HG03457 (cell line): ENCODE measurements at regions not wholly inside any gene's neighbourhood (a gene's known extent, or its start where the extent isn't known, plus 50 kb on each side); places are given as distances from the start of the nearest gene placed in this dataset.
"Not testable (repeated sequence)": the region's sequence is repeated elsewhere in the genome, so short reads cannot be mapped to it uniquely, and the experiment has no call there.

Experiments
- ATAC-seq: cut with Tn5 transposase; IDR thresholded peaks from one replicate; pipeline ENCODE4 v1.9.1; 2021; ENCODE audit warnings: moderate number of reproducible peaks; ENCODE audit not compliant: unreplicated experiment

DNA sequence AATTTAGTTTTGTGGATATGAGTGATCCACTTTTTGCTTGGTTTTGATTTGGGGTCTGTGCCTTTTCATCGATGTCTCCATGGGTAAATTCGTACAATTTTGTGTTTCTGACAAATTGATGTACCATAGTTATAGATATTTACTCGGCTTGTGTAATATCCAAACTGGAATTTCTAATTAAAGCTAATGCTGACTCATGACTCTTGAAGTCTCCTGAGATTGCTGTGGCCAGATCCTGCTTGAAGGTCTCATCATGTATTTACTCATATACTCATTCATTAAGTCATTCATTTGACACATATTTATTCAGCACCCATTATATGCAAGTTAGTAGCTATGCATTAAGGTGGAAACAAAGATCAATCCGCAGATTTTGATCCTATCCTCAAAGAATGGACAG, 423.2 kb downstream of the RWDD3 start:
- no peak for ATAC-seq

- ATAC-seq, result no peak
These were observed 425.2 kb downstream of the RWDD3 start for GRCh38 chr1:95659166-95659565.

DNA sequence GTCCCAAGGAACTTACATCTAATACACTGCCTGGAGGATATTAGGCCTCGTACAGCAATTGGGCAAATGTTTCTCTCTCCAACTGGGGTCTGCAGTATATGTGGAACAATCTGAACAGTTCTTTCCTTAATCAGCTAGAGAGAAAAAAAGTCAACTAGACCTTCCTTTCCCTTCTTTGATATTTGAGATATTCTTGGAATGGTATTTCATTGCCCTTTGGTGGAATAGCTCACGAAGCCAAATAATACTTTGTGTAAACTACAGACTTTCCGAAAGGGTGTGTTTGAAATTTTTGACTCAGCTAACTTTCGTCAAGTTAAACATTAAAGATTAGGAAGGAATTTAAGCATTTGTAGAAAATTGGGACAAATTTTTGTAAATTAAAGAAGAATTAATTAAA, 425.6 kb downstream of the RWDD3 start:
- ATAC-seq, result no peak

- no peak for ATAC-seq
These were observed 426.7 kb downstream of the RWDD3 start for GRCh38 chr1:95660736-95661135.

DNA sequence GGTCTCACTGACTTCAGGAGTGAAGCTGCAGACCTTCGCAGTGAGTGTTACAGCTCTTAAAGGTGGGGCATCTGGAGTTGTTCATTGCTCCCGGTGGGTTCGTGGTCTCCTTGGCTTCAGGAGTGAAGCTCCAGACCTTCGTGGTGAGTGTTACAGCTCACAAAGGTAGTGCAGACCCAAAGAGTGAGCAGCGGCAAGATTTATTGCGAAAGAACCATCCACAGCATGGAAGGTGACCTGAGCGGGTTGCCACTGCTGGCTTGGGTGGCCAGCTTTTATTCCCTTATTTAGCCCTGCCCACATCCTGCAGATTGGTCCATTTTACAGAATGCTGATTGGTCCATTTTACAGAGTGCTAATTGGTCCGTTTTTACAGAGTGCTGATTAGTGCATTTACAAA, 429.5 kb downstream of the RWDD3 start:
- not testable (repeated sequence) for ATAC-seq

DNA sequence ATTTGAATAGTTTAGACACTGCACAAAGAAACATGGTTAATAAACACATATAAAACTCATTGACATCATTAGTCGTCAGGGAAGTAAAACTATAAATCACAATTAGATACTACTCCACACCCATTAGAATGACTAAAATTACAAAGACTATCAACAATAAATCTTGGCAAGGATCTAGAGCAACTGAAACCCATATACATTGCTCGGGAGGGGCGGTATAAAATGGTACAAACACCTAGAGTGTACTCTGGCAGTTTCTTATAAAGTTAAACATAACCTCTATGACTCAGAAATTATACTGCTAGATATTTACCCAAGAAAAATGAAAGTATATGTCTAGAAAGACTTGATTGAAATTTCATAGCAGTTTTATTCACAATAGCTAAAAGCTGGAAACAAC, 434.2 kb downstream of the RWDD3 start:
- ATAC-seq, result no peak

GRCh38 chr1:95669638-95670037, 435.6 kb downstream of the RWDD3 start:
- ATAC-seq, result not testable (repeated sequence)

DNA sequence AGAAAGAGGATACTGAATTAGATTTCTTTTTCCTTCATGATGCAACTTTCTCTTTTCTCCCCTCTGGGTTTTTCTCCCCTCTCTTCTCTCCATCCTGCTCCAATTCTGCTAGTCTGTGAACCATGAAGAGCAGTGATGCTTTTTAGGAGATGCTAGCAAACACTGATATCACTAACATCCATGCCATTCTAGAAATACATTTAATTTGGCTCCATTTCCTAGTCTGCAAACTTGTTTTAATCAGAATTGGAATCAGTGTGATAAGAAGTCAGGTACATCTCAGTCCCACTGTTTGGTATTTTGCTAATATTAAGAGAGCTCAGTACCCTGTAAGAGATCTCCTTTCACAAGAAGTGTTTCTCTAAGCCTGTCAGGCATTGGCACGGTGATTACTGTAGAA, 437.1 kb downstream of the RWDD3 start:
- no peak for ATAC-seq

DNA sequence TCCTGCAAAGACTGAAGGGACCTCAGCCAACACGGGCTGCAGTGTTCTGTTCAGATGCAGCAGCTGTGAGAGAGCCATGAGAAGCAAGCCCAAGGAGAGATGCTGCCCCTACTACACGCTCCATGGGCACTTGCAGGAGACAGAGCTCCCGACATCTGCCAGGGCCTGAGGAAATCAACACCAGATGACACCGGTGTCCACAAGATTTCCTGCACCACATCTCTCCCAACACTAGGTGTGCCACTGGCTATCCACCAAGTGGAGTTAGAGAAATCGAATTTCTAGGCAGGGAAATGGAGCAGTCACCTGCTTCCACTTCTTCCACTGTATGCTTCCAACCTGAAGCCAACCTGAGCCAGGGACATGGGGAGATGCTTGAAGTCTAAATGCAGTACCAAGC, 445.3 kb downstream of the RWDD3 start:
- no peak for ATAC-seq

DNA sequence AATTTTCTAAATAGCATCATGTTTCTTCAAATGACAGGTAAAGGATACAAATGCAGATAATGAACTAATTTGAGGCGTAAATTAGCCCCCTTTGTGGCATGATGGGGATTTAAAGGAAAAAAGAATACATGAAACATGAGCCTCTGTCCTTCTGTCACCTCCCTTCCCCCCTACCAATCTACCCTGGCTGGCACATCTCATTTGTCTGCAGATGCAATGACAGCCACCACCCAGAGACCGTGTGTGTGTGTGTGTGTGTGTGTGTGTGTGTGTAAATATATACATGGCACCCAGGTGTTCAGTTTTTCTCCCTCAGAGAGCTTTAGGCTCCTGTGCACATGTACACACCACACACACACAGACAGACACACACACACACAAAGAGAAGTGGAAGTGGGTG, 451.1 kb downstream of the RWDD3 start:
- ATAC-seq, result no peak

GRCh38 chr1:95686217-95686616, 452.2 kb downstream of the RWDD3 start:
- ATAC-seq, result no peak

GRCh38 chr1:95699149-95699953, 465.3 kb downstream of the RWDD3 start:
- no peak for ATAC-seq

DNA sequence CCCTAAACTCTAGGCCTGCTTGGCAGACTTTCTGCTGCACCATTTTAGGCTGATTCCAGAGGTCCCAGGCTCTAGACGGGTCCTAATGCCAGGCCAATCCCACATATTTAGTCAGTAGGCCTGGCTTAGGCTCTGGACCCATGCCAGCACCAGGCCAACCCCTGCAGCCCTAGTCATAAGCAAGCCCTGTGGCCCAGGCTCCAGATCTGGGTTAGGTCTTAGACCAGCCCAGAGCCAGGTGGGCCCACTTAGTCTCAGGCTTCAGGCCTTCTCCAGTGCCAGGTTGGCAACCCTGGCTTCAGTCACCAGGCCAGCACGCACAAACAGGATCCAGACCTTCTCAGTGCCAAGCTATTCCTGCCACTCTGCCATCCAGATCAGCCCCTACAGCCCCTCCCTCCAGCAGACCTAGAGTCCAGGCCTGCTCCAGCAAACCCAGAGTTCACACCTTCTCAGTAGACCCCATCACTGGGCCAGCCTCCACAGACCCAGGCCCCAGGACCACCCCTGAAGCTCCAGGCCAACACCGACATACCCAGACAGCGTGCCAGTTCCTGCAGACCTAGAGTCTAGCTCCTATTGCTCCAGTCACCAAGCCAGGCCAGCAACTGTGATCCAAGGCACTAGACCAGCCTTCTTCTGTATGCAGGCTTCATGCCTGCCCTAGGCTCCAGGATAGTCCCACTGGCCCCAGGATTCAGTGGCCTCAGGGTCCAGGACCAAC, 467.6 kb downstream of the RWDD3 start:
- ATAC-seq, result no peak

GRCh38 chr1:95703046-95703445, 469.0 kb downstream of the RWDD3 start:
- no peak for ATAC-seq

- ATAC-seq, result no peak
These were observed 482.1 kb downstream of the RWDD3 start for GRCh38 chr1:95716097-95716496.

- no peak for ATAC-seq
These were observed 482.5 kb downstream of the RWDD3 start for GRCh38 chr1:95716550-95716949.

- ATAC-seq, result no peak
These were observed 489.3 kb downstream of the RWDD3 start for GRCh38 chr1:95723346-95723745.

- no peak for ATAC-seq
These were observed 494.8 kb downstream of the RWDD3 start for GRCh38 chr1:95728841-95729240.

GRCh38 chr1:95730986-95731385, 497.0 kb downstream of the RWDD3 start:
- no peak for ATAC-seq

DNA sequence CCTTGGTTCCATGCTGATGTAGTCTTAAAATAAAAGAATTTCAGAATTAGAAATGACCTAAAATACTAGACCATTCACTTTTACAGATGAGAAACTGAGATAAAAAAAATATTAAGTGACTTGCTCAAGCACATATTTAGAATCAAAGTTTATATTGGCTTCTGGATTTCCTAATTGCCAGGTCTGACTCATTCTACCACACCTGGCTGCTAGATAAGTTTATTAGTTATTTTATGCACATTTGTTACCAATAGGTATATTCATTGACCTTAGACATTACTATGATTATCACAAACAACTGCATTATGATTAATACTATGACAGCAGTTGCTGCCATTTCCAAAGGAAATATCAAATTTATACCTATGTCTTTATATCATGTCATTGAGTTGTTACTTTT, 497.5 kb downstream of the RWDD3 start:
- ATAC-seq, result no peak

DNA sequence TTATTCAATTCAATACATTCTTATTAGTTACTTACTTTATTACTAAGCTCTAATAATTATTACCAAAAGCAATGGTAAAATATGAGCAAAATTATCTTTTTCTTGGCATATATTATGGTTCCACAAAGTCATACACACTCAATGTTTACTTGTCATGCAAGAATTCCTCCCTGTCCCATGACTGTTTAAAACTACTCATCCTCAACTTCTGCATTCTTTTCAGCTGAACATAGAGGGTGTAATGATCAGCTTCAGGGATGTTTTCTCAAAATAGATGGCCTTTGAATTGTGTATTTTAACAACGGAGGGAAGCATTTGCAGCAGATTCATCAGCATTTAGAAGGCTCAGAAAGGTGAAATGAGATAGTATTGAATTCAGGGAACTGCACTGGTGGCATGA, 499.0 kb downstream of the RWDD3 start:
- ATAC-seq, result no peak

GRCh38 chr1:95733671-95734070, 499.7 kb downstream of the RWDD3 start:
- no peak for ATAC-seq
